Rectal smooth muscle tissue (tissue), 1 donor: ENCODE measurements at regions not wholly inside any gene's neighbourhood (a gene's known extent, or its start where the extent isn't known, plus 50 kb on each side); places are given as distances from the start of the nearest gene placed in this dataset.
"Not testable (repeated sequence)": the region's sequence is repeated elsewhere in the genome, so short reads cannot be mapped to it uniquely, and the experiment has no call there.

Experiments used
- H3K27ac ChIP-seq: one replicate; pipeline ENCODE4 v1.7.0; 2013; ENCODE audit warnings: low read depth, low read length, inconsistent platforms
- H3K27me3 ChIP-seq: one replicate; pipeline ENCODE4 v1.7.0; 2013; ENCODE audit warnings: low read length; ENCODE audit not compliant: control insufficient read depth, insufficient read depth
- H3K36me3 ChIP-seq: one replicate; pipeline ENCODE4 v1.7.0; 2013; ENCODE audit warnings: low read length; ENCODE audit not compliant: control insufficient read depth, insufficient read depth
- H3K4me1 ChIP-seq: one replicate; pipeline ENCODE4 v1.7.0; 2013; ENCODE audit warnings: low read length; ENCODE audit not compliant: control insufficient read depth, insufficient read depth
- H3K4me3 ChIP-seq: one replicate; pipeline ENCODE4 v1.7.0; 2013; ENCODE audit warnings: low read length
- H3K9ac ChIP-seq: one replicate; pipeline ENCODE4 v1.7.0; 2013; ENCODE audit warnings: low read length

DNA sequence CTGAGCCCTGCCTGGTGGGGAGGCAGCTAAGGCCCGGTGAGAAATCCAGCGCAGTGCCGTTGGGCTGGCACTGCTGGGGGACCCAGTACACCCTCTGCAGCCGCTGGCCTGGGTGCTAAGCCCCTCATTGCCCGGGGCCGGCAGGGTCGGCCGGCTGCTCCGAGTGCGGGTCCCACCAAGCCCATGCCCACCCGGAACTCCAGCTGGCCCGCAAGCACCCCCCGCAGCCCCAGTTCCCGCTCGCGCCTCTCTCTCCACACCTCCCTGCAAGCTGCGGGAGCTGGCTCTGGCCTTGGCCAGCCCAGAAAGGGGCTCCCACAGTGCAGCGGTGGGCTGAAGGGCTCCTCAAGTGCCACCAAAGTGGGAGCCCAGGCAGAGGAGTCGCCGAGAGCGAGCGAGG lies 225.1 kb upstream of the ANKH start:
- not testable (repeated sequence) for H3K27me3 ChIP-seq, H3K4me3 ChIP-seq, H3K9ac ChIP-seq, H3K27ac ChIP-seq, H3K4me1 ChIP-seq, H3K36me3 ChIP-seq

DNA sequence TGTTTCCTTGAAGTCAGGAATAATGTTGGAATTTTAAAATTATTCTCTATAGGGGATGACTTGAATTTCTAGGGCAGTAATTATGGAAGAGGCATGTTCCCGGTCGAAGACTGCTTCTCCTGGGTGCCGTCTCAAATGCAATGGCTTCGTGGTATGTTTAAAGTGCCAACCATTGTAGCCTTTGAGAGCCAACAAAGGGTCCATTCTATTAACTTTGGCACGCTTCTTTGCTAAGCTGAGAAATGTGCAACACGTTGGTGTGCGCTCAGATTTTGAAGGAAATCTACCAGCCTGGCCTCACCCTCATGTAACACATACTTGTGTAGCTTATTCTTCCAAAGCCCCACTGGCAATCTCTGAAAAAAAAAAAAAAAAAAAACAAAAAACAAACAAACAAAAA lies 221.2 kb upstream of the ANKH start:
- no peaks in the 10 kb centered on the region for H3K4me1 ChIP-seq
- H3K27me3 ChIP-seq, result no peaks in the 10 kb centered on the region
- no peak overlapping the region for H3K4me3 ChIP-seq
- no peak overlapping the region for H3K27ac ChIP-seq
- no peaks in the 10 kb centered on the region for H3K36me3 ChIP-seq
- no peak overlapping the region for H3K9ac ChIP-seq

- Histone ChIP-seq H3K4me3 (no peak overlapping the region), H3K9ac (no peak overlapping the region), H3K27ac (no peak overlapping the region), H3K27me3 (no peaks in the 10 kb centered on the region), H3K36me3 (no peaks in the 10 kb centered on the region), H3K4me1 (no peaks in the 10 kb centered on the region)
These were observed 214.1 kb upstream of the ANKH start for GRCh38 chr5:15085671-15086070.

- H3K27ac ChIP-seq, result no peak overlapping the region
- H3K36me3 ChIP-seq, result no peaks in the 10 kb centered on the region
- no peak overlapping the region for H3K9ac ChIP-seq
- H3K27me3 ChIP-seq, result no peaks in the 10 kb centered on the region
- no peaks in the 10 kb centered on the region for H3K4me1 ChIP-seq
- no peak overlapping the region for H3K4me3 ChIP-seq
These were observed 210.5 kb upstream of the ANKH start for GRCh38 chr5:15082096-15082495.

GRCh38 chr5:15080219-15080618 lies 208.6 kb upstream of the ANKH start:
- no peaks in the 10 kb centered on the region for H3K27me3 ChIP-seq
- H3K36me3 ChIP-seq, result no peaks in the 10 kb centered on the region
- no peak overlapping the region for H3K9ac ChIP-seq
- H3K27ac ChIP-seq, result no peak overlapping the region
- H3K4me1 ChIP-seq, result no peaks in the 10 kb centered on the region
- H3K4me3 ChIP-seq, result no peak overlapping the region

DNA sequence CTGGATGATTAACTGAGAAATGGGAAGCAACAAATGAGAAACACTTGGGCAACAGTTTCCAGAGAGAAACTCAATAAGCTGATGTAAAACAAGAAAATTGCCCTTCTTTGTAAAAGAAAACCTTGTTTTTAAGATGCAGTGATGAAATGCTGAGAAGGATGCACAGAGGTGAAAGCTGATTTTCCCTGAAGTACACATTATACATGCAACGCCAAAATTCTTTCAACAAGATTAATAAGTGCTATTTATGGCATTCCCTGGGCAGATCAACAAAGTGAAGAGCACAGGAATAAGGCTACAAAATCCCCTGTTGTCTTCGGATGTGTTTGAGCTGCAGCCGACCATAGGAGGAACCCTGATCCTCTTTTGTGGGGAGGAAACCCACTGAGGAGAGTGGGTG lies 208.0 kb upstream of the ANKH start:
- Histone ChIP-seq H3K9ac (no peak overlapping the region), H3K4me3 (no peak overlapping the region), H3K27ac (no peak overlapping the region), H3K27me3 (no peaks in the 10 kb centered on the region), H3K36me3 (no peaks in the 10 kb centered on the region), H3K4me1 (no peaks in the 10 kb centered on the region)

GRCh38 chr5:15074651-15075050 lies 203.1 kb upstream of the ANKH start:
- Histone ChIP-seq H3K9ac (no peak overlapping the region), H3K27me3 (no peaks in the 10 kb centered on the region), H3K27ac (no peak overlapping the region), H3K4me1 (no peaks in the 10 kb centered on the region), H3K36me3 (no peaks in the 10 kb centered on the region), H3K4me3 (no peak overlapping the region)

DNA sequence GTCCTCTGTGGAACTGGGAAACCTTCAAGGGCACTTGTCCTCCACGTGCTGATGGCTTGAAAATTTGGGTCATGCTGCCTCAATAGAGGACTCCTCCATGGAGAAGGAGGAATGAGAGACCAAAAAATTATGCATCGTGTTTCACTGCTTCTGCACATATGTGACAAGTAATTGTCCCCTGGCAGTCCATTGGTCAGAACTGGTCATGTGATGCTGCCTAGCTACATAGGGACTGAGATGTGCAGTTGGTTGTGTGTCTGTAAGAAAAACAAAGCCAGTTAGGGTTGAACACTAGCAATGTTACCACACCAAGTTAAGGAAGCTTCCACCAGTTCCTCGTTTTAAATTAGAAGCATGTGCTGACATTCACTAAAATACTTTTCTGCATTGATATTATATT lies 201.9 kb upstream of the ANKH start:
- Histone ChIP-seq H3K4me1 (no peaks in the 10 kb centered on the region), H3K36me3 (no peaks in the 10 kb centered on the region), H3K4me3 (no peak overlapping the region), H3K27me3 (no peaks in the 10 kb centered on the region), H3K27ac (no peak overlapping the region), H3K9ac (no peak overlapping the region)

GRCh38 chr5:15070907-15071306 lies 199.3 kb upstream of the ANKH start:
- Histone ChIP-seq H3K36me3 (no peaks in the 10 kb centered on the region), H3K4me1 (no peaks in the 10 kb centered on the region), H3K4me3 (no peak overlapping the region), H3K27ac (no peak overlapping the region), H3K27me3 (no peaks in the 10 kb centered on the region), H3K9ac (no peak overlapping the region)

- H3K4me1 ChIP-seq, result no peaks in the 10 kb centered on the region
- no peak overlapping the region for H3K9ac ChIP-seq
- H3K27me3 ChIP-seq, result no peaks in the 10 kb centered on the region
- no peaks in the 10 kb centered on the region for H3K36me3 ChIP-seq
- H3K4me3 ChIP-seq, result no peak overlapping the region
- H3K27ac ChIP-seq, result no peak overlapping the region
These were observed 197.9 kb upstream of the ANKH start for GRCh38 chr5:15069407-15069905.

GRCh38 chr5:15065091-15065490 lies 193.5 kb upstream of the ANKH start:
- H3K27me3 ChIP-seq, result no peaks in the 10 kb centered on the region
- H3K27ac ChIP-seq, result no peak overlapping the region
- H3K36me3 ChIP-seq, result no peaks in the 10 kb centered on the region
- no peak overlapping the region for H3K4me3 ChIP-seq
- H3K9ac ChIP-seq, result no peak overlapping the region
- no peaks in the 10 kb centered on the region for H3K4me1 ChIP-seq

DNA sequence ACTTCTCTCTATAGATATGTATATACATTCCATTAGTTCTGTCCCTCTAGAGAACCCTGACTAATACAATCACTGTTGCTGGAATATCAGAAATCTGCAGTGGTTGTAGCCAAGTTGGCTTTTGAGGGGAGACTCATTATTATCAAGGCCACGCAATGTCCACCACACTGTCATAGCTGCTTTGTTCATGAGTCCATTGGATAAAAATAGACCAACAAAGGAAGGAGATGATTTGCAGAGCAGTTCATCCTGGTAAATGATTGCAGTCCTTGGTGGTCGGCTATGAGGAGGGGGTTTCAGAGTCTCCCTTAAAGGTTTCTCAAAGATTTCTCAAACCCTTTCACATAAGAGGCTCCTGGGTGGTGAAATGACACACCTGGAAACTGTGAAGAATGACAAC lies 192.8 kb upstream of the ANKH start:
- Histone ChIP-seq H3K4me3 (no peak overlapping the region), H3K27ac (no peak overlapping the region), H3K9ac (no peak overlapping the region), H3K36me3 (no peaks in the 10 kb centered on the region), H3K27me3 (no peaks in the 10 kb centered on the region), H3K4me1 (no peaks in the 10 kb centered on the region)

DNA sequence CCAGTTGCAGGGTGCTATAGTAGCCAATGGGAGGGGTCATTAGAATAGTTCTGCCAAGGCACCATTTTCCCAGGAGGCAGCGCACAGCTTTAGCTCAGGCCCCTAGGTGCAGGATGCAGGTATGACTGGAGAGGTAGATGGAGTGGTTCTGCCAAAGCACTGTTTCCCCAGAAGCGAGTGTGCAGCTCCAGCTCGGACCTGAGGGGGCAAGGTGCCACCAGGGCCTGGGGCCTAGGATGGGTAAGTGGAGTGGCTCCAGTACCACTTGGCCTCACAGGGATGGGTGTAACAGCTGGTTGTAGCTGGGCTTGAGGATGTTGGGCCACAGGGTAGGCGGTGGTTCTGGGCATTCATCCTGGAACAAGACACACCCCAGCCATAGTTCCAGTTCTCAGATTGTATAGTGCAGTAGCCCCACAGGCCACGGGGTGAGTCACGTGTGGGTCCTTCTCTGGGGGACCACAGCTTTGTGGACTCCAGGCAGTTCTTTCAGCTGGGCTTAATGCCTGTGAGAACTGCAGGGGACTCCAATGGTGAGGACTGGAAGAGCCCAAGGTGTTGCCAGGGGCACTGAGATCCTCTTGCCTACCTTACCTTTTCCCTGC lies 185.5 kb upstream of the ANKH start:
- H3K9ac ChIP-seq, result no peak overlapping the region
- no peaks in the 10 kb centered on the region for H3K36me3 ChIP-seq
- H3K27me3 ChIP-seq, result no peaks in the 10 kb centered on the region
- no peaks in the 10 kb centered on the region for H3K4me1 ChIP-seq
- no peak overlapping the region for H3K4me3 ChIP-seq
- no peak overlapping the region for H3K27ac ChIP-seq
